ENCODE measurements at regions not wholly inside any gene's neighbourhood (a gene's known extent, or its start where the extent isn't known, plus 50 kb on each side); places are given as distances from the start of the nearest gene placed in this dataset.

- Mint-ChIP-seq H3K9me3 (peaks cover 51% of the 10 kb centered on the region), H3K4me1 (no peaks in the 10 kb centered on the region), H3K27me3 (ENCODE audit: insufficient read depth) (peaks cover 13% of the 10 kb centered on the region), H3K27ac (no peak overlapping the region), H3K36me3 (ENCODE audit: low read depth) (peaks cover 3% of the 10 kb centered on the region), H3K4me3 (no peak overlapping the region)
- Histone ChIP-seq H3K4me1 (ENCODE audit: control insufficient read depth, insufficient read depth, low read length) (no peaks in the 10 kb centered on the region), H3K27ac (ENCODE audit: low read depth, low read length) (no peak overlapping the region), H3K9ac (ENCODE audit: extremely low read depth, low read length, poor library complexity, severe bottlenecking) (no peak overlapping the region), H3K4me3 (ENCODE audit: low read length) (no peak overlapping the region), H3K36me3 (ENCODE audit: control insufficient read depth, insufficient read depth, low read length) (no peaks in the 10 kb centered on the region), H3K9me3 (ENCODE audit: control insufficient read depth, low read length) (peaks cover 45% of the 10 kb centered on the region), H3K27me3 (ENCODE audit: control insufficient read depth, insufficient read depth, low read length, poor library complexity, severe bottlenecking) (no peaks in the 10 kb centered on the region)
- DNase-seq = no peak
- WGBS, 2 experiments (ENCODE audit: insufficient coverage in 1 of 2, insufficient read length in 1 of 2) = 95 to 100% methylated on average over 1 of the region's 1 CpG
- TF ChIP-seq CTCF (conservative IDR thresholded peaks at IDR 0.05) = no peak
These were observed 330.9 kb downstream of the PTPRU start for GRCh38 chr1:29567257-29567656.

- peaks cover 3% of the 10 kb centered on the region for H3K36me3 Mint-ChIP-seq (ENCODE audit: low read depth)
- H3K27ac Mint-ChIP-seq = no peak overlapping the region
- peaks cover 56% of the 10 kb centered on the region for H3K9me3 Mint-ChIP-seq
These were observed 329.2 kb downstream of the PTPRU start for GRCh38 chr1:29565490-29565889.

GRCh38 chr1:29563571-29563970 lies 327.2 kb downstream of the PTPRU start:
- peaks cover 56% of the 10 kb centered on the region for H3K9me3 Mint-ChIP-seq

More at GRCh38 chr1:29565490-29565889, 329.2 kb downstream of the PTPRU start:
- no peak for DNase-seq
- Histone ChIP-seq H3K4me3 (ENCODE audit: low read length) (no peak overlapping the region), H3K4me1 (ENCODE audit: control insufficient read depth, insufficient read depth, low read length) (no peaks in the 10 kb centered on the region), H3K36me3 (ENCODE audit: control insufficient read depth, insufficient read depth, low read length) (no peaks in the 10 kb centered on the region), H3K9ac (ENCODE audit: extremely low read depth, low read length, poor library complexity, severe bottlenecking) (no peak overlapping the region), H3K27me3 (ENCODE audit: control insufficient read depth, insufficient read depth, low read length, poor library complexity, severe bottlenecking) (no peaks in the 10 kb centered on the region), H3K27ac (ENCODE audit: low read depth, low read length) (no peak overlapping the region), H3K9me3 (ENCODE audit: control insufficient read depth, low read length) (peaks cover 46% of the 10 kb centered on the region)
- Mint-ChIP-seq H3K27me3 (ENCODE audit: insufficient read depth) (peaks cover 11% of the 10 kb centered on the region), H3K4me1 (no peaks in the 10 kb centered on the region), H3K4me3 (no peak overlapping the region)
- no peak for TF ChIP-seq CTCF (conservative IDR thresholded peaks at IDR 0.05)
- 93 to 100% methylated on average over 1 of the region's 1 CpG for WGBS, 2 experiments (ENCODE audit: insufficient coverage in 1 of 2, insufficient read length in 1 of 2)

More at GRCh38 chr1:29563571-29563970, 327.2 kb downstream of the PTPRU start:
- H3K27me3 ChIP-seq (ENCODE audit: control insufficient read depth, insufficient read depth, low read length, poor library complexity, severe bottlenecking) = no peaks in the 10 kb centered on the region
- H3K4me3 ChIP-seq (ENCODE audit: low read length) = no peak overlapping the region
- WGBS, 2 experiments (ENCODE audit: insufficient coverage in 1 of 2, insufficient read length in 1 of 2) = 89 to 100% methylated on average over 3 to 4 of the region's 4 CpGs
- no peak for TF ChIP-seq CTCF (conservative IDR thresholded peaks at IDR 0.05)
- Mint-ChIP-seq H3K4me1 (no peaks in the 10 kb centered on the region), H3K4me3 (no peak overlapping the region), H3K27me3 (ENCODE audit: insufficient read depth) (peaks cover 7% of the 10 kb centered on the region), H3K27ac (no peak overlapping the region), H3K36me3 (ENCODE audit: low read depth) (peaks cover 3% of the 10 kb centered on the region)
- peaks cover 46% of the 10 kb centered on the region for H3K9me3 ChIP-seq (ENCODE audit: control insufficient read depth, low read length)
- no peak overlapping the region for H3K9ac ChIP-seq (ENCODE audit: extremely low read depth, low read length, poor library complexity, severe bottlenecking)
- DNase-seq = no peak
- H3K36me3 ChIP-seq (ENCODE audit: control insufficient read depth, insufficient read depth, low read length) = no peaks in the 10 kb centered on the region
- no peaks in the 10 kb centered on the region for H3K4me1 ChIP-seq (ENCODE audit: control insufficient read depth, insufficient read depth, low read length)
- H3K27ac ChIP-seq (ENCODE audit: low read depth, low read length) = no peak overlapping the region

Data from endodermal cell (in vitro differentiated cells).